ENCODE measurements at regions not wholly inside any gene's neighbourhood (a gene's known extent, or its start where the extent isn't known, plus 50 kb on each side); places are given as distances from the start of the nearest gene placed in this dataset.

GRCh38 chr3:95123104-95123503 lies 1060.2 kb downstream of the NSUN3 start:
- no peak overlapping the region for H3K4me3 ChIP-seq (ENCODE audit: low read depth, low read length)
- DNase-seq (ENCODE audit: low read depth): no peak
- no peak for TF ChIP-seq CTCF (IDR thresholded peaks at IDR 0.05; ENCODE audit: low read depth, low read length, missing control alignments)
- in situ Hi-C loops (cut with HindIII; ENCODE audit: low sequenced_read_pairs): no loop called here

DNA sequence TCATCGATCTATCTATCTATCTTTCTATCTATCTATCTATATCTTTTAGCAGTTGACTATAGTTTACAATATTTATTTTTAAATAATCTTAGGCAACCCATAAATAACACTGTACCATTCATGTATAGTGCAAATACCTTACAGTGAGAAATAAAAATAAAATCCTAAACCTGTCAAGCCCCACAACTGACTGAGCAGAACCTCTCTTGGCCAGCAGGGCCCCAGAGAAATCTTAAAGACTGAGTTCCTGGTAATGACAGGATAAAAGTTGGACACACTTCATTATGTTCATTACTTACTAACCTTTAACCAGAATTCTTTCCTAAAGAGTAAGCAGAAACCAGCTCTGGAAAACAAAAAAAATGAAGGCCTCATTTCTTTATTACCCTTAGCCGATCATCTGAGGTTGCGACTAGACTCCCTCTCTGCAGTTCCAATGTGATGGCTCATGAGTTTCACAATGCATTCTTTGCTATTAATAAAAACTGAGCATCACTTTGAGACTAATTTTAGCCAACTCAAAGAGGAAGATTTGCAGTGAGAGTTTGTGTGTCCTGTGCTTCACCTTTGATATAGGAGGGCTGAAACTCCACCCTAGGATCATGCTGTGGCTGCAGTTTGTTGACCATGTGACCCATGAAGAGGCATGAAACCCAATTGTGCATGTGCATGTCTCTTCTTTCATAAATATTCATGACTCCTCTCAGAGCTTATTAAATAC lies 1072.0 kb downstream of the NSUN3 start:
- in situ Hi-C loops (cut with HindIII; ENCODE audit: low sequenced_read_pairs): no loop called here
- no peak overlapping the region for H3K4me3 ChIP-seq (ENCODE audit: low read depth, low read length)
- no peak for DNase-seq (ENCODE audit: low read depth)
- no peak for TF ChIP-seq CTCF (IDR thresholded peaks at IDR 0.05; ENCODE audit: low read depth, low read length, missing control alignments)

DNA sequence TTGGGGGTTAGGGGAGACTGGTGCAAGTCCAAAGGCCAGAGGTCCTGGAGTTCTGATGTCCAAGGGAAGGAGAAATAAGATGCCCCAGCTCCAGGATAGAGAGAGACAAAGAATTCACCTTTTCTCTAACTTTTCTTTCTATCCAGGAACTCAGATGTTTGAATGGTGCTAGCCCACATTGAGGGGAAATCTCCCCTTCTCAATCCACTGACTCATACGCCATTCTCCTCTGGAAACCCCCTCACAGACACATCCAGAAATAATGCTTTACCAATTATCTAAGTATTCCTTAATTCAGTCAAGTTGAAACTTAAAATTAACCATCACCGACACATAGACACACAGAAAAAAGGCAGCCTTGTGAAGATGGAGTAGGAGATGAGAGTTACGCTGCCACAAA lies 1085.2 kb downstream of the NSUN3 start:
- no peak overlapping the region for H3K4me3 ChIP-seq (ENCODE audit: low read depth, low read length)
- DNase-seq (ENCODE audit: low read depth): no peak
- no peak for TF ChIP-seq CTCF (IDR thresholded peaks at IDR 0.05; ENCODE audit: low read depth, low read length, missing control alignments)
- in situ Hi-C loops (cut with HindIII; ENCODE audit: low sequenced_read_pairs): no loop called here

- DNase-seq (ENCODE audit: low read depth): no peak
- in situ Hi-C loops (cut with HindIII; ENCODE audit: low sequenced_read_pairs): no loop called here
- H3K4me3 ChIP-seq (ENCODE audit: low read depth, low read length): no peak overlapping the region
- TF ChIP-seq CTCF (IDR thresholded peaks at IDR 0.05; ENCODE audit: low read depth, low read length, missing control alignments): no peak
Observed at GRCh38 chr3:95151590-95151989, 1088.7 kb downstream of the NSUN3 start.

GRCh38 chr3:95154766-95155165 lies 1091.9 kb downstream of the NSUN3 start:
- TF ChIP-seq CTCF (IDR thresholded peaks at IDR 0.05; ENCODE audit: low read depth, low read length, missing control alignments): no peak
- DNase-seq (ENCODE audit: low read depth): peak; percentile 6
- in situ Hi-C loops (cut with HindIII; ENCODE audit: low sequenced_read_pairs): no loop called here

GRCh38 chr3:95162794-95163193 lies 1099.9 kb downstream of the NSUN3 start:
- no peak for DNase-seq (ENCODE audit: low read depth)
- in situ Hi-C loops (cut with HindIII; ENCODE audit: low sequenced_read_pairs): no loop called here
- no peak for TF ChIP-seq CTCF (IDR thresholded peaks at IDR 0.05; ENCODE audit: low read depth, low read length, missing control alignments)
- no peak overlapping the region for H3K4me3 ChIP-seq (ENCODE audit: low read depth, low read length)

More at GRCh38 chr3:95154766-95155165, 1091.9 kb downstream of the NSUN3 start:
- no peak overlapping the region for H3K4me3 ChIP-seq (ENCODE audit: low read depth, low read length)

Data from astrocyte of the cerebellum (primary cell).